ENCODE measurements at regions not wholly inside any gene's neighbourhood (a gene's known extent, or its start where the extent isn't known, plus 50 kb on each side); places are given as distances from the start of the nearest gene placed in this dataset.

DNA sequence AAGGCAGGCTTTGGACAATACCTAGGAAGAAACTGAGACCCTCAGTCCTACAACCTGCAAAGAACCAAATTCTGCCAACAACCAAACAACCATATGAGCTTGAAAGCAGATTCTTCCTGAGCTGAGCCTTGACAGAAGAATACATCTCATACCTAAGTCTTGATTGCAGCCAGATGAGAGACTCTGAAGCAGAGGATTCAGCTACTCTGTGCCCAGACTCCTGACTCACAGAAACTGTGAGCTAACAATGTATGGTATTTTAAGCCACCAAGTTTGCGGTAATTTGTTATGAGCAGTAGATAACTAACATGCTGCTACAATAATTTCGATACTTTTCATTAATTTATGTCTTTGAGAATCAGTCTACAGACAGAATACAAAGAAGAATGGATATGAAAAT, 325.1 kb upstream of the CBLB start:
- no peak overlapping the region for H3K4me3 ChIP-seq (ENCODE audit: low read depth in 2 of 2, low read length in 1 of 2)
- H4K20me1 ChIP-seq (ENCODE audit: insufficient read depth) = no peaks in the 10 kb centered on the region
- no peaks in the 10 kb centered on the region for H3K36me3 ChIP-seq (replicated peaks in 1 of 2; ENCODE audit: control insufficient read depth in 1 of 2, insufficient read depth in 2 of 2, low read length in 1 of 2)
- 0 out of 2 replicates have a peak, but pooled peaks cover 3% of the 10 kb centered on the region for H3K9me2 ChIP-seq
- no peak for TF ChIP-seq TCF12 (IDR thresholded peaks at IDR 0.05)
- TF ChIP-seq SIN3A (IDR thresholded peaks at IDR 0.05; ENCODE audit: borderline replicate concordance, low read depth, low read length) = no peak
- no peak for TF ChIP-seq JUND (IDR thresholded peaks at IDR 0.05)
- no peak for TF ChIP-seq YY1 (IDR thresholded peaks at IDR 0.05; ENCODE audit: low read depth)
- no peak for TF ChIP-seq FOXM1 (IDR thresholded peaks at IDR 0.05; ENCODE audit: low read depth)
- no peak for TF ChIP-seq TEAD4 (IDR thresholded peaks at IDR 0.05; ENCODE audit: borderline replicate concordance, insufficient read depth)
- TF ChIP-seq, protein P1, sequence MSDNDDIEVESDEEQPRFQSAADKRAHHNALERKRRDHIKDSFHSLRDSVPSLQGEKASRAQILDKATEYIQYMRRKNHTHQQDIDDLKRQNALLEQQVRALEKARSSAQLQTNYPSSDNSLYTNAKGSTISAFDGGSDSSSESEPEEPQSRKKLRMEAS (IDR thresholded peaks at IDR 0.05; ENCODE audit: low read depth) = no peak
- no peak for TF ChIP-seq ELF1 (IDR thresholded peaks at IDR 0.05)
- no peak for TF ChIP-seq EZH2phosphoT487 (IDR thresholded peaks at IDR 0.05; ENCODE audit: borderline replicate concordance, low read depth)
- TF ChIP-seq MEF2A (IDR thresholded peaks at IDR 0.05; ENCODE audit: borderline replicate concordance, low read depth) = no peak
- TF ChIP-seq FOXJ3 (CRISPR knock-in tag; IDR thresholded peaks at IDR 0.05) = no peak
- no peak for TF ChIP-seq TAF1 (IDR thresholded peaks at IDR 0.05; ENCODE audit: borderline replicate concordance, low read depth, low read length)
- no peak for TF ChIP-seq USF2 (IDR thresholded peaks at IDR 0.05; ENCODE audit: borderline replicate concordance, low read depth, low read length)
- no peak for TF ChIP-seq FOSL2 (IDR thresholded peaks at IDR 0.05; ENCODE audit: borderline replicate concordance, low read depth)
- no peak for TF ChIP-seq USF1 (IDR thresholded peaks at IDR 0.05; ENCODE audit: borderline replicate concordance, low read depth)
- no peak for TF ChIP-seq GABPA (IDR thresholded peaks at IDR 0.05; ENCODE audit: low read depth)
- no peak for TF ChIP-seq PBX3 (IDR thresholded peaks at IDR 0.05)
- no peak for TF ChIP-seq GATA2 (CRISPR knock-in tag; IDR thresholded peaks at IDR 0.05)
- no peak for DNase-seq
- WGBS (ENCODE audit: low lambda C conversion rate) = 64% methylated on average over 2 of the region's 2 CpGs
- H3K79me2 ChIP-seq (ENCODE audit: insufficient read depth) = no peaks in the 10 kb centered on the region
- H3K9ac ChIP-seq = no peak overlapping the region
- no peaks in the 10 kb centered on the region; a peak in 1 of 4 replicates for H3K4me1 ChIP-seq (ENCODE audit: control insufficient read depth in 1 of 2, insufficient read depth in 2 of 2, low read depth in 1 of 2, low read length in 1 of 2)
- H3K9me3 ChIP-seq = no peaks in the 10 kb centered on the region
- H3K27ac ChIP-seq (ENCODE audit: low read depth in 2 of 2, low read length in 1 of 2) = no peak overlapping the region
- ChIA-PET CTCF (no interaction called here), POLR2A (no interaction called here)
- no peaks in the 10 kb centered on the region for H3K27me3 ChIP-seq (ENCODE audit: insufficient read depth)
- H3K4me2 ChIP-seq = no peak overlapping the region
- H3F3A ChIP-seq (replicated peaks; ENCODE audit: insufficient read depth) = no peaks in the 10 kb centered on the region
- H2AFZ ChIP-seq (ENCODE audit: low read depth) = no peak overlapping the region

All from SK-N-SH (cell line).